ENCODE measurements at regions not wholly inside any gene's neighbourhood (a gene's known extent, or its start where the extent isn't known, plus 50 kb on each side); places are given as distances from the start of the nearest gene placed in this dataset.

DNA sequence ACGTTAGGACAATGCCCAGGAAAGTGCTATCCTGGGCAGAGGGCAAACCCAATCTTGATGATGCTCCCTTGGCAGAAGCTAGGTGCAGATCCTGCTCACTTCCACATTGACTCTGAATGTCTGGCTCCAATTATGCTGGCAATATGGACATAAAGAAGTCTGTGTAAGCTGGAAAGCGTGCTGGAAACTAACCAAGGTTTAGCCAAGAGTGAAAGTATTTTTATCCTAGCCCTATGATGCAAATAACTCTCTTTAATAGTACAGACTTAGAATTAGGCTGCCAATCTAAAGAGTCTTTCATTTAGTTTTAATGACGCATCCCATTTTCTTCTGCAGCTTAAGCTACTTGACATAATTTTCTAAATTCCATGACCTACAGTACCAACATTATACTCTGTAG is 571.8 kb downstream of the TUSC7 start:
- no peaks in the 10 kb centered on the region for H3K36me3 ChIP-seq
- TF ChIP-seq Cebpa-rat (IDR thresholded peaks at IDR 0.05): no peak
- H4K20me1 ChIP-seq: no peaks in the 10 kb centered on the region
- H3K4me1 ChIP-seq: no peaks in the 10 kb centered on the region
- no peak overlapping the region for H3K4me3 ChIP-seq
- H3K9ac ChIP-seq: no peak overlapping the region
- H3K27me3 ChIP-seq: no peaks in the 10 kb centered on the region
- H3K27ac ChIP-seq: no peak overlapping the region
- no peaks in the 10 kb centered on the region for H3K9me3 ChIP-seq (replicated peaks in 1 of 11)
- H3K4me2 ChIP-seq: no peak overlapping the region

- TF ChIP-seq Cebpa-rat (IDR thresholded peaks at IDR 0.05): no peak
- H3K9me3 ChIP-seq (replicated peaks in 1 of 11): no peaks in the 10 kb centered on the region
- H3K4me2 ChIP-seq: no peak overlapping the region
- H3K27ac ChIP-seq: no peak overlapping the region
- H3K4me3 ChIP-seq: no peak overlapping the region
- H4K20me1 ChIP-seq: no peaks in the 10 kb centered on the region
- H3K36me3 ChIP-seq: no peaks in the 10 kb centered on the region
- no peaks in the 10 kb centered on the region for H3K4me1 ChIP-seq
- no peaks in the 10 kb centered on the region for H3K27me3 ChIP-seq
- no peak overlapping the region for H3K9ac ChIP-seq
Observed at GRCh38 chr3:117282566-117282965, 573.0 kb downstream of the TUSC7 start.

- Histone ChIP-seq H3K4me2 (no peak overlapping the region), H3K9ac (no peak overlapping the region), H4K20me1 (no peaks in the 10 kb centered on the region), H3K27me3 (no peaks in the 10 kb centered on the region), H3K36me3 (no peaks in the 10 kb centered on the region), H3K4me1 (no peaks in the 10 kb centered on the region), H3K27ac (no peak overlapping the region), H3K9me3 (replicated peaks in 1 of 11) (no peaks in the 10 kb centered on the region), H3K4me3 (no peak overlapping the region)
- no peak for TF ChIP-seq Cebpa-rat (IDR thresholded peaks at IDR 0.05)
Observed at GRCh38 chr3:117285737-117286136, 576.2 kb downstream of the TUSC7 start.

- no peaks in the 10 kb centered on the region for H4K20me1 ChIP-seq
- no peak overlapping the region for H3K27ac ChIP-seq
- H3K36me3 ChIP-seq: no peaks in the 10 kb centered on the region
- no peak overlapping the region for H3K4me2 ChIP-seq
- TF ChIP-seq Cebpa-rat (IDR thresholded peaks at IDR 0.05): no peak
- no peak overlapping the region for H3K9ac ChIP-seq
- no peaks in the 10 kb centered on the region for H3K27me3 ChIP-seq
- no peak overlapping the region for H3K4me3 ChIP-seq
- no peaks in the 10 kb centered on the region for H3K4me1 ChIP-seq
- no peaks in the 10 kb centered on the region for H3K9me3 ChIP-seq (replicated peaks in 1 of 11)
Observed at GRCh38 chr3:117286488-117286887, 576.9 kb downstream of the TUSC7 start.

DNA sequence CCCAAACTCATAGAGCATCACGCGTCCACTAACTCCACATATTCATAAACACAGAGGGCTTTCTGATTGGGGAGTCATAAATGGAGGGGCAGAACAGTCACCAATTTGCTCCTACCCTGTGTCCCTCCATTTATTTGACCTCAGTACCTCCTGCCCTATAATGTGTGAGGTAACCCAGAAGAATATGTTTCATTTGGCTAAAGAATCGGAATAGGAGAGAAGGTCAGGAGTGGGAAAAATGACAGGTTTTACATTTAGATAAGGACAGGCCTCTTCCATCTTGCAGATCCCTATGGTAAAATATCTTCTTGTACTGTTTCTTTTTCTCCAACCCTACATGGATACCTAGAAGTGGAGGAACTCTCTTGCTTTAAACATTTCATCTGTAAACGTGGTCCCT is 578.0 kb downstream of the TUSC7 start:
- Histone ChIP-seq H3K36me3 (no peaks in the 10 kb centered on the region), H3K27ac (no peak overlapping the region), H3K4me2 (no peak overlapping the region), H3K4me1 (no peaks in the 10 kb centered on the region), H3K9me3 (replicated peaks in 1 of 11) (no peaks in the 10 kb centered on the region), H4K20me1 (no peaks in the 10 kb centered on the region), H3K9ac (no peak overlapping the region), H3K4me3 (no peak overlapping the region), H3K27me3 (no peaks in the 10 kb centered on the region)
- no peak for TF ChIP-seq Cebpa-rat (IDR thresholded peaks at IDR 0.05)

GRCh38 chr3:117291476-117291875 is 581.9 kb downstream of the TUSC7 start:
- H3K9me3 ChIP-seq (replicated peaks in 1 of 11): no peaks in the 10 kb centered on the region
- no peak overlapping the region for H3K4me2 ChIP-seq
- H3K36me3 ChIP-seq: no peaks in the 10 kb centered on the region
- no peak for TF ChIP-seq Cebpa-rat (IDR thresholded peaks at IDR 0.05)
- no peaks in the 10 kb centered on the region for H3K27me3 ChIP-seq
- H3K27ac ChIP-seq: no peak overlapping the region
- H3K4me3 ChIP-seq: no peak overlapping the region
- H3K4me1 ChIP-seq: no peaks in the 10 kb centered on the region
- no peaks in the 10 kb centered on the region for H4K20me1 ChIP-seq
- H3K9ac ChIP-seq: no peak overlapping the region

GRCh38 chr3:117297065-117297464 is 587.5 kb downstream of the TUSC7 start:
- Histone ChIP-seq H3K27ac (no peak overlapping the region), H3K4me1 (peaks cover 0 to 41% (median 7%) of the 10 kb centered on the region in 10 experiments; a peak in 13 of 20 replicates), H3K4me2 (peak overlapping the region in 1 of 11 experiments; percentile 3; a peak in 1 of 22 replicates), H3K9ac (no peak overlapping the region), H3K36me3 (no peaks in the 10 kb centered on the region), H3K27me3 (no peaks in the 10 kb centered on the region), H3K4me3 (no peak overlapping the region), H4K20me1 (no peaks in the 10 kb centered on the region), H3K9me3 (replicated peaks in 1 of 11) (peaks cover 0 to 5% (median 0%) of the 10 kb centered on the region in 11 experiments; a peak in 1 of 22 replicates)
- TF ChIP-seq Cebpa-rat (IDR thresholded peaks at IDR 0.05): no peak

DNA sequence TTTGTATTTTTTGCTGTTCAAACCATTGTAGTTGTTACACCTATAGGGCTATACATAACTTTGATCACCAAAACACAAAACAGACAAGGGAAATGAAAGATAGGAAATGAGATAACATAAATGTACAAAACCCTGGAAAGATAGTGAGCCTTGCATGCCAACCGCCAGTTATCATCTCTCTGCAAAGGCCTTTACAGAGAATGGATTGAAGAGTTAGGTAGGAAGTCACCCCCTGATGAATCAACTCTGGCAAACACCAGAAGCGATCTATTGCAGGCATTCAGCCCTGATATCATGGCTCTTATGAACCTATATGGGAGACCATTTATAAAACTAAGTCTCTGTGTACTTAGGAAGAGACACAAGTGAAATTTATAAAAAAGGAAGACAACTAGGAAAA is 588.0 kb downstream of the TUSC7 start:
- Histone ChIP-seq H3K4me3 (no peak overlapping the region), H3K9me3 (replicated peaks in 1 of 11) (peaks cover 0 to 5% (median 0%) of the 10 kb centered on the region in 11 experiments; a peak in 1 of 22 replicates), H3K27ac (peak overlapping the region in 1 of 11 experiments; percentile 35; a peak in 1 of 22 replicates), H3K9ac (no peak overlapping the region), H3K4me1 (peaks cover 0 to 45% (median 11%) of the 10 kb centered on the region in 10 experiments; a peak in 13 of 20 replicates), H4K20me1 (no peaks in the 10 kb centered on the region), H3K4me2 (peak overlapping the region in 3 of 11 experiments; percentile 4 to 37 (median 25); a peak in 4 of 22 replicates), H3K36me3 (no peaks in the 10 kb centered on the region), H3K27me3 (no peaks in the 10 kb centered on the region)
- TF ChIP-seq Cebpa-rat (IDR thresholded peaks at IDR 0.05): no peak

DNA sequence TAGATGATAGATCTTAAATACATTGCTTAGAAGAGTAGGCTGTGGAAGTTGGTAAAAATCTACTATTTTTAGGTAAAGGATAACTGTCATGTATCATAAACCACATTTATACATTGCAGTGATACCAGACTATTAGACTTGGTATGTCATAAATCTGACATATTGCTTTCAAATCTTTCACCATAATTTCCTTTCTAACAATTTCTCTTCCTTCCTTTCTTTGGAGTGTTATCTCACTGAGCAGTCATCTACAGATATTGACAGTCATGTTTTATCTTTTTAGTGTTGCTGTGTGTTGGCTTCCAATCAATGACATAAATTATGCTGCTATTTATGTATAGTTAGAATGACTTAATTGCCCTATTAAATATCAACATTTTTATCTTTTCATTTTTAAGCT is 588.7 kb downstream of the TUSC7 start:
- peaks cover 2 to 53% (median 13%) of the 10 kb centered on the region in 10 experiments; a peak in 17 of 20 replicates for H3K4me1 ChIP-seq
- H3K9me3 ChIP-seq (replicated peaks in 1 of 11): peaks cover 0 to 5% (median 0%) of the 10 kb centered on the region in 11 experiments; a peak in 3 of 22 replicates
- peak overlapping the region in 4 of 11 experiments; percentile 4 to 37 (median 16); a peak in 5 of 22 replicates for H3K4me2 ChIP-seq
- no peak for TF ChIP-seq Cebpa-rat (IDR thresholded peaks at IDR 0.05)
- H3K27ac ChIP-seq: 0 out of 22 replicates have a peak overlapping the region, but pooled peaks of 1 of the 11 experiments have one; percentile 16
- no peaks in the 10 kb centered on the region for H3K36me3 ChIP-seq
- no peak overlapping the region for H3K9ac ChIP-seq
- H3K27me3 ChIP-seq: no peaks in the 10 kb centered on the region
- no peak overlapping the region for H3K4me3 ChIP-seq
- H4K20me1 ChIP-seq: no peaks in the 10 kb centered on the region

GRCh38 chr3:117302428-117302827 is 592.8 kb downstream of the TUSC7 start:
- Histone ChIP-seq H3K27me3 (no peaks in the 10 kb centered on the region), H3K4me2 (peak overlapping the region in 8 of 11 experiments; percentile 19 to 65 (median 58); a peak in 15 of 22 replicates), H3K4me3 (no peak overlapping the region; a peak in 1 of 20 replicates), H3K9me3 (replicated peaks in 1 of 11) (peaks cover 0 to 7% (median 0%) of the 10 kb centered on the region in 11 experiments; a peak in 3 of 22 replicates), H3K4me1 (peaks cover 5 to 48% (median 16%) of the 10 kb centered on the region in 10 experiments; a peak in 17 of 20 replicates), H4K20me1 (no peaks in the 10 kb centered on the region), H3K27ac (peak overlapping the region in 3 of 11 experiments; percentile 15 to 56 (median 25); a peak in 5 of 22 replicates), H3K36me3 (no peaks in the 10 kb centered on the region), H3K9ac (no peak overlapping the region)
- TF ChIP-seq Cebpa-rat (IDR thresholded peaks at IDR 0.05): no peak
